HEK293 (cell line): ENCODE measurements at regions not wholly inside any gene's neighbourhood (a gene's known extent, or its start where the extent isn't known, plus 50 kb on each side); places are given as distances from the start of the nearest gene placed in this dataset.

Experiments used
- CTCF ChIA-PET: fragments of 350-600 bp; formaldehyde crosslinking; extraction: SDS; loops from one replicate; lab custom pipeline; 2021; ENCODE audit warnings: antibody characterized with exemption; lab: Yijun Ruan, JAX
- POLR2A ChIA-PET: fragments of 300-600 bp; formaldehyde crosslinking; extraction: SDS; loops from one replicate; lab custom pipeline; 2020; ENCODE audit warnings: antibody characterized with exemption, inconsistent platforms; lab: Yijun Ruan, JAX
- H3K27ac ChIP-seq: fragments of 200-500 bp; sonication (Bioruptor generic); 2 replicates; pipeline ENCODE4 v1.5.1; 2014; ENCODE audit warnings: low read depth, low read length, control low read depth, inconsistent platforms; ENCODE audit errors: extremely low read depth
- H3K36me3 ChIP-seq, 2 experiments: fragments of 200-500 bp in 1 of 2; sonication (Bioruptor generic) in 1 of 2; 1 replicate in 1 of 2; 2 replicates in 1 of 2; pipeline ENCODE4 v1.5.1; 2014 to 2017; ENCODE audit warnings: inconsistent platforms in 2 of 2, low read length in 2 of 2; ENCODE audit not compliant: control insufficient read depth in 2 of 2, insufficient read depth in 1 of 2
- H3K4me1 ChIP-seq: fragments of 200-500 bp; sonication (Bioruptor generic); 2 replicates; pipeline ENCODE4 v1.5.1; 2014; ENCODE audit warnings: mild to moderate bottlenecking, low read length, inconsistent platforms; ENCODE audit not compliant: control insufficient read depth, insufficient read depth
- H3K4me3 ChIP-seq: 2 replicates; pipeline ENCODE4 v1.5.1; 2011; ENCODE audit warnings: low read depth, mild to moderate bottlenecking, control low read depth, low read length, moderate library complexity
- H3K9me3 ChIP-seq: fragments of 200-500 bp; sonication (Bioruptor generic); 2 replicates; pipeline ENCODE4 v1.5.1; 2014; ENCODE audit warnings: low read depth, low read length, inconsistent platforms; ENCODE audit not compliant: control insufficient read depth, insufficient read depth
- GFI1B ChIP-seq: fragments of 450-650 bp; formaldehyde crosslinking; IDR thresholded peaks from 2 replicates; pipeline ENCODE4 v1.5.1; 2016; ENCODE audit warnings: missing biosample characterization, missing genetic modification characterization
- INSM2 ChIP-seq: fragments of 450-650 bp; formaldehyde crosslinking; IDR thresholded peaks from 2 replicates; pipeline ENCODE4 v1.5.1; 2016; ENCODE audit warnings: missing biosample characterization, missing genetic modification characterization
- KLF1 ChIP-seq: fragments of 450-650 bp; formaldehyde crosslinking; IDR thresholded peaks from 2 replicates; pipeline ENCODE4 v1.5.1; 2016; ENCODE audit warnings: missing biosample characterization, missing genetic modification characterization
- OSR2 ChIP-seq: fragments of 450-650 bp; formaldehyde crosslinking; IDR thresholded peaks from 2 replicates; pipeline ENCODE4 v1.5.1; 2016; ENCODE audit warnings: missing biosample characterization, missing genetic modification characterization
- PRDM6 ChIP-seq: fragments of 450-650 bp; formaldehyde crosslinking; IDR thresholded peaks from 2 replicates; pipeline ENCODE4 v1.5.1; 2017; ENCODE audit warnings: missing biosample characterization, missing genetic modification characterization
- REPIN1 ChIP-seq: fragments of 450-650 bp; formaldehyde crosslinking; IDR thresholded peaks from 2 replicates; pipeline ENCODE4 v1.5.1; 2017; ENCODE audit warnings: missing biosample characterization, missing genetic modification characterization, low read depth
- WT1 ChIP-seq: fragments of 450-650 bp; formaldehyde crosslinking; IDR thresholded peaks from 2 replicates; pipeline ENCODE4 v1.5.1; 2016; ENCODE audit warnings: missing biosample characterization, missing genetic modification characterization
- ZBTB1 ChIP-seq: fragments of 450-650 bp; formaldehyde crosslinking; IDR thresholded peaks from 2 replicates; pipeline ENCODE4 v1.5.1; 2016; ENCODE audit warnings: missing biosample characterization, missing genetic modification characterization
- ZBTB20 ChIP-seq: fragments of 450-650 bp; formaldehyde crosslinking; IDR thresholded peaks from 2 replicates; pipeline ENCODE4 v1.5.1; 2016; ENCODE audit warnings: missing biosample characterization, missing genetic modification characterization
- ZBTB21 ChIP-seq: fragments of 450-650 bp; formaldehyde crosslinking; IDR thresholded peaks from 2 replicates; pipeline ENCODE4 v1.5.1; 2017; ENCODE audit warnings: missing biosample characterization, missing genetic modification characterization
- ZBTB7A ChIP-seq: fragments of 450-650 bp; formaldehyde crosslinking; IDR thresholded peaks from 2 replicates; pipeline ENCODE4 v1.5.1; 2016; ENCODE audit warnings: low read depth, missing biosample characterization, missing genetic modification characterization
- ZFHX2 ChIP-seq: fragments of 450-650 bp; formaldehyde crosslinking; conservative IDR thresholded peaks from 2 replicates; pipeline ENCODE4 v1.5.1; 2016; ENCODE audit warnings: missing biosample characterization, missing genetic modification characterization
- ZFP3 ChIP-seq: fragments of 450-650 bp; formaldehyde crosslinking; IDR thresholded peaks from 2 replicates; pipeline ENCODE4 v1.5.1; 2016; ENCODE audit warnings: low read depth, missing biosample characterization, missing genetic modification characterization
- ZNF112 ChIP-seq: fragments of 450-650 bp; formaldehyde crosslinking; IDR thresholded peaks from 2 replicates; pipeline ENCODE4 v1.5.0; 2017; ENCODE audit warnings: missing biosample characterization, missing genetic modification characterization
- ZNF155 ChIP-seq: fragments of 450-650 bp; formaldehyde crosslinking; IDR thresholded peaks from 2 replicates; pipeline ENCODE4 v1.5.1; 2016; ENCODE audit warnings: missing biosample characterization, missing genetic modification characterization
- ZNF174 ChIP-seq: fragments of 450-650 bp; formaldehyde crosslinking; IDR thresholded peaks from 2 replicates; pipeline ENCODE4 v1.5.0; 2017; ENCODE audit warnings: missing biosample characterization, mild to moderate bottlenecking, missing genetic modification characterization
- ZNF2 ChIP-seq: fragments of 450-650 bp; formaldehyde crosslinking; IDR thresholded peaks from 2 replicates; pipeline ENCODE4 v1.5.1; 2016; ENCODE audit warnings: missing biosample characterization, missing genetic modification characterization
- ZNF302 ChIP-seq: fragments of 450-650 bp; formaldehyde crosslinking; IDR thresholded peaks from 2 replicates; pipeline ENCODE4 v1.5.1; 2016; ENCODE audit warnings: missing biosample characterization, missing genetic modification characterization, low read depth
- ZNF324 ChIP-seq: fragments of 450-650 bp; formaldehyde crosslinking; IDR thresholded peaks from 2 replicates; pipeline ENCODE4 v1.5.1; 2016; ENCODE audit warnings: missing biosample characterization, missing genetic modification characterization
- ZNF335 ChIP-seq: fragments of 450-650 bp; formaldehyde crosslinking; conservative IDR thresholded peaks from 2 replicates; pipeline ENCODE4 v1.5.1; 2016; ENCODE audit warnings: missing biosample characterization, missing genetic modification characterization
- ZNF416 ChIP-seq: fragments of 450-650 bp; formaldehyde crosslinking; IDR thresholded peaks from 2 replicates; pipeline ENCODE4 v1.5.1; 2016; ENCODE audit warnings: missing biosample characterization, missing genetic modification characterization
- ZNF510 ChIP-seq: fragments of 450-650 bp; formaldehyde crosslinking; IDR thresholded peaks from 2 replicates; pipeline ENCODE4 v1.5.1; 2018; ENCODE audit warnings: mild to moderate bottlenecking, missing genetic modification characterization, missing biosample characterization; ENCODE audit not compliant: insufficient replicate concordance
- ZNF514 ChIP-seq: fragments of 450-650 bp; formaldehyde crosslinking; IDR thresholded peaks from 2 replicates; pipeline ENCODE4 v1.5.1; 2016; ENCODE audit warnings: missing biosample characterization, missing genetic modification characterization
- ZNF658 ChIP-seq: fragments of 450-650 bp; formaldehyde crosslinking; IDR thresholded peaks from 2 replicates; pipeline ENCODE4; 2016; ENCODE audit warnings: missing biosample characterization, missing genetic modification characterization
- ZNF664 ChIP-seq: fragments of 450-650 bp; formaldehyde crosslinking; IDR thresholded peaks from 2 replicates; pipeline ENCODE4 v1.5.1; 2016; ENCODE audit warnings: missing biosample characterization, missing genetic modification characterization
- ZSCAN5A ChIP-seq: fragments of 450-650 bp; formaldehyde crosslinking; IDR thresholded peaks from 2 replicates; pipeline ENCODE4 v1.5.1; 2016; ENCODE audit warnings: missing biosample characterization, missing genetic modification characterization

- no peaks in the 10 kb centered on the region for H3K36me3 ChIP-seq
- no peaks in the 10 kb centered on the region for H3K9me3 ChIP-seq
- ChIA-PET POLR2A (no interaction called here), CTCF (interaction anchor here (0.9 to 1.3 kb wide), 4 partner anchors 10 to 70 kb away, joined by 3 to 5 read pairs (median 4); no protein-coding TSS in a partner anchor)
- H3K27ac ChIP-seq: no peak overlapping the region
- no peaks in the 10 kb centered on the region for H3K4me1 ChIP-seq
- no peak overlapping the region for H3K4me3 ChIP-seq
- no peak for TF ChIP-seq KLF1 (tag by site-specific recombination)
- TF ChIP-seq ZFHX2 (tag by site-specific recombination): no peak
- no peak for TF ChIP-seq ZNF112 (tag by site-specific recombination)
- TF ChIP-seq ZNF664 (tag by site-specific recombination): no peak
- no peak for TF ChIP-seq ZNF658
- no peak for TF ChIP-seq ZNF174 (tag by site-specific recombination)
- TF ChIP-seq ZBTB1 (tag by site-specific recombination): no peak
- TF ChIP-seq ZBTB7A (tag by site-specific recombination): no peak
- TF ChIP-seq ZNF514 (tag by site-specific recombination): no peak
- no peak for TF ChIP-seq ZNF416 (tag by site-specific recombination)
- TF ChIP-seq ZNF2 (tag by site-specific recombination): no peak
- TF ChIP-seq GFI1B (tag by site-specific recombination): no peak
- no peak for TF ChIP-seq ZNF335 (tag by site-specific recombination)
- TF ChIP-seq WT1: no peak
- TF ChIP-seq OSR2 (tag by site-specific recombination): no peak
- TF ChIP-seq ZNF510 (tag by site-specific recombination): no peak
- no peak for TF ChIP-seq ZNF324 (tag by site-specific recombination)
- TF ChIP-seq REPIN1 (tag by site-specific recombination): no peak
These were observed 98.4 kb upstream of the EEPD1 start for GRCh38 chr7:36054637-36055036.

- POLR2A ChIA-PET: no interaction called here
- H3K4me1 ChIP-seq: no peaks in the 10 kb centered on the region
- CTCF ChIA-PET: interaction anchor here (0.9 to 1.0 kb wide), 2 partner anchors 8 to 11 kb away, joined by 4 to 5 read pairs; no protein-coding TSS in a partner anchor
- no peaks in the 10 kb centered on the region for H3K36me3 ChIP-seq
- H3K4me3 ChIP-seq: no peak overlapping the region
- no peak overlapping the region for H3K27ac ChIP-seq
- no peaks in the 10 kb centered on the region for H3K9me3 ChIP-seq
- no peak for TF ChIP-seq ZNF324 (tag by site-specific recombination)
- no peak for TF ChIP-seq ZBTB20 (tag by site-specific recombination)
- TF ChIP-seq ZNF155 (tag by site-specific recombination): no peak
- TF ChIP-seq ZFP3 (tag by site-specific recombination): no peak
- no peak for TF ChIP-seq PRDM6 (tag by site-specific recombination)
- no peak for TF ChIP-seq INSM2 (tag by site-specific recombination)
- no peak for TF ChIP-seq REPIN1 (tag by site-specific recombination)
- TF ChIP-seq ZBTB21 (tag by site-specific recombination): no peak
- no peak for TF ChIP-seq ZSCAN5A (tag by site-specific recombination)
- no peak for TF ChIP-seq ZNF302 (tag by site-specific recombination)
- no peak for TF ChIP-seq OSR2 (tag by site-specific recombination)
- TF ChIP-seq, all 188 proteins: peak for 0
These were observed 97.8 kb upstream of the EEPD1 start for GRCh38 chr7:36055207-36055606.
